ENCODE measurements at regions not wholly inside any gene's neighbourhood (a gene's known extent, or its start where the extent isn't known, plus 50 kb on each side); places are given as distances from the start of the nearest gene placed in this dataset.

DNA sequence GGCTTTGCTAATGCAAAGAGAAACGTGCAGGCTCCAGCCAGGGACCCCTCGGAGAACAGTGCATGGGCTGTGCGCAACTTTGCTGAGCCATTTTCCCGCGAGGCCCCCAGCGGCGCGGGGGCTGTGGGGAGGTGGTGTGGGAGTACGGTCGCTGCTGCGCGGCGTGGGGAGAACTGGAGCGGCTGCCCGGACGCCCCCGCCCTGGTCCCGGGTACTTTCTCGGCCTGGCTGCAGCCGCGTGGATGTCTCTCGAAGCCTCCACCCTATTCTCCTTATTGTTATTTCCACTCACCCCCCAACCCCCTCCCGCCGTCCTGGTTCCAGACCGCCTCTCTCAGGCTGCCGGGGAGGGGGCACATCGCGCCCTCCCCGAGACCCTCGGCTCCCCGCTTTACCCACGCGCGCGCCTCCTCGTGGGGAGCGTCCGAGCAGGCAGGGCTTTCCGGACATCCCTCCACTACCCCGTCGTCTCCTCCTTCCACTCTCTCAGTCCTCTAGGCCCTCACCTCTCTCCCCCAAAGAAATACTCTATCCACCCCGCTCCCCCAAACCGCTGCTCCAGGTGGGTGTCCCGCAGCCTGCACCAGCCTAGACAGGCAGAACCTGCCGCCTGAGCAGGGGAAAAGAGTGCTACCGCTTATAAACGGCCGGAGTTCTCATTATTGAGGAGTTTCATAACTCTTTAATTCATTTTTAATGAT is 68.6 kb upstream of the TBCA start:
- no peak for ATAC-seq

DNA sequence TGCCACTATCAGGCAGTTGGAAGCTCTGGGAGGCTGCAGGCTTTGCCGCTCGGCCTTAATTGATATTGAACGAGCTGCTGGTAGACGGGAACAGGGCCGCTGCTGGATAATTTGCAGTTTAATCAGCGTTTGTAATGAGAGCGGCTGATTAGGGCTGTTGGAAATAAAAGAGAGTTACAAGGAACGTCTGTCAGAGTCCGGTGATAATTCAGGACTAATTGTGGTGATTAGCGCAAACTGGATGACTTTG is 68.2 kb upstream of the TBCA start:
- ATAC-seq (no peak), DNase-seq (no peak)

More for the DNA sequence above, 68.6 kb upstream of the TBCA start:
- no peak for DNase-seq

DNA sequence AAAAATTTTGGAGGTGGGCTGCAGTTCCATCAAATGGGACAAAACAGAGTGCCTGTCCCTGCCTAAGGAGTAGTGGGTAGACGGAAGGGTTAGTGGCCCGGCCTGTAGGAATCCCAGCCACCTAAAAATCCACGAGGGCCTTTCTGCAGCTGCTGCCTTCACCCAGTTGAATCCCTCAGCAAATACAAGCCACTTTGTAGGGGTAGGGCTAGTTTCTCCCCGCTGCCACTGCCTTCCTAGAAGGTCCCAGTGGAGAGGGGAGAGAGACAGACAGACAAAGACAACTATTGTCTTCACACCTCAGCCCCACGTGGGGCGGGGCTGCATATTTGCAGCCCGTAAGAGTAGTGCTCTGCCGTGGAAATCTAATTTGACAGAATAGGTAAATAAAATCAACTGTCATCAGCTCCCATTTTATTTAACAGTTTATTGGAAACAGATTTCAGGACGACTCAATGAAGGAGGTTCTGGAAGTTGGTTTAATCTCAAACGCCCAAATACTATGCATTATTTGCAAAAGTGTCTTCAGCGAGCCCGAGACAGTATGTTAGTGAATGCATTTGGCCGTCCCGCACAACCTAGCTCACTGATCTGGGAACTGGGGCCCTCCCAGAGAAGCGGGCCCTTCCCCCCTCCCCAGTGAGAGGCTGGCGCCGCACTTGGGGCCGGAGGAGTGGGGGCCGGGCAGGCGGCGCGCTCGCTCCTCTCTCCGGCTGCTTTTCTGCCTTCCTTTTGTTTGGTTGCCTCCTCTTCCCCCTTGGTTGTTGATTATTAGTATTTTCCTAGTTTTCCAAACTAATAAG is 67.6 kb upstream of the TBCA start:
- ATAC-seq (no peak), DNase-seq (no peak)

DNA sequence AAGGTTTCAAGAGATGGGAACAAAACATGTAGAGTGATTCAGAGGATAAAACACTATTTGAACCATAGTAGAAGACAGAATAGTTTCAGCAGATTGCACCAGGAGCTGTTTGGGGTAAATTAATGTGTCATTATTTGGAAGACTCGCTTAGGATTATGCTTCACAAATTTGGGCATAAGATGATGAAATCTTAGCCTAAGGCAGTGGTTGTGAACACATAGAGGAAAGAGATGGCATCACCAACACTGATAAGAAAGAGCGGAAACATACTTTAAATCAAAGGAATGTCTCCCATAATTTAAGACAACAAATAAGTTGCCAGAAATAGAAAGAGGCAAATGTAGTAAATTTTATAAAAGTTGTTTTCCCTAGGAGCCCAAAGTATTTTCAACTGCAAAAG is 66.1 kb upstream of the TBCA start:
- DNase-seq (no peak), ATAC-seq (no peak)

DNA sequence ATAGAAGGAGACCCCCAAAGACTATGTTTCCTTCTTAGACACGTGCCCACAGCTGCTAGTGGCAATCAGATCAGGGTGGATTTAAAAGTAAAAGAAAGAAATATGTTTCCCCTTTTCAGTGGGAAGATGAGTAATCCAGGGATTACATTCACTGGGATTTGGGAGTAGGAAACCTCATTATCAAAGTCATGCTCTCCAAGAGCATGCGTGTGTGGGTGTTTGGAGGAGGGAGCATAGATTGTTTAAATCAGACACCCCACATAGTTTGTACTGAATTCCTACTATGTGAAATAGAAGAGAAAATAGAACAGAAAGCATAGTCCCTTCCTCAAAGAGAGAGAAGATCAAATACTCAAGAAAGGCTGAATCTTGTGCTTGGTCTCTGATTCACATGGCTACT is 65.5 kb upstream of the TBCA start:
- no peak for ATAC-seq
- no peak for DNase-seq

DNA sequence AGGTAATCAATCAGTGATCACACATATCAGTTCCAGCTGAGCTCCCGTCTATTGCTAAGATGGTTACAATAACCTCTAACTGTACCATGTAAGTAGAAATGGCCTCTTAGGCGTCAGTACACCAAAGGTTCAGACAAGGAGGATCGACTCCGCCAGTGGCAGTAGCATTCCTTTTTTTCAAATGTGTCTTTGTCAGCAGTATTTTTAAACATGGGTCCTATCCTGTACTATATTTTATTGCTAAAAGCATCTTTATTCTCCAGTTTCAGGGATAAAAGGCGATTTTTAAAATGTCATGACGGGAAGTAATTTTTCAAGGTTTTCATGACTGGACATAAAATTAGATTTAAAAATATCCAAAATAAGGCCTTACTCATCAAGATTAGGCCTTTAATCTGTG is 64.8 kb upstream of the TBCA start:
- ATAC-seq = no peak
- no peak for DNase-seq

DNA sequence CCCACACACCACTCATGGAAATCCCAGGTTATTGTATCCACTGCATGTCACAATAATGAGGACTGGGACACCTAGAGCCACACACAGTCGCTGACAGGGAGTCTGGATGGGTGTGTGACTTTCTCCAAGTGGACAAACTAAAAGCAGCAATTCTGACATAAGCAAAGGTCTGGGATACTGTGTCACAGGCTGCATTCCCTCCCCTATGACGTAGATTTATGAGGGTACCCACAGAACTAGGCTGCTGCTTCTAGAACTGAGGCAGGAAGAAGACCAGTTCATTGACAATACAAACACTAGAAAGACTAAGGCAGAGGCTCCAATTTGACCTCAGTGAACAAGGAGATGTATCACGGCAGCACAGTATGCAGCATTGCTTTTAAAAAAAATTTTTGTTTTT is 63.6 kb upstream of the TBCA start:
- no peak for DNase-seq
- ATAC-seq = no peak

DNA sequence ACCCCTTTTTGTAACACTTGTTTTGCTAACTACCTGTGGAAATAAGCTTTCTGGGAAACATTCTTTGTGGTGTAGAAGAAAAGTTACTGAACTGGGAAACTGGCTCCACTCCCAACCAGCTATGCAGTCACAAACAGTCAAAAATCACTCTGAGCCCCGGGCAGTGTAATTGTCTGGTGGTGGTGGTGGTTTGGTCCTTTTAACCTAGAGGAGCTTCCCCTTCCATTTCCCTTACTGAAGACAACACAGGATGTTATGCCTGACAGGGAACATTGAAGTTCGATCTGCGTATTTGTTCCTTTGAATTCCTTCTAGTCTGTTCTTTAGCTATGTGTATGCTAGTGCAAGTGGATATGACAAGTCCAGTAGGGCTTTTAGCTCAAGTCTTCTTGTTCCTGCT is 56.8 kb upstream of the TBCA start:
- DNase-seq (no peak), ATAC-seq (no peak)

DNA sequence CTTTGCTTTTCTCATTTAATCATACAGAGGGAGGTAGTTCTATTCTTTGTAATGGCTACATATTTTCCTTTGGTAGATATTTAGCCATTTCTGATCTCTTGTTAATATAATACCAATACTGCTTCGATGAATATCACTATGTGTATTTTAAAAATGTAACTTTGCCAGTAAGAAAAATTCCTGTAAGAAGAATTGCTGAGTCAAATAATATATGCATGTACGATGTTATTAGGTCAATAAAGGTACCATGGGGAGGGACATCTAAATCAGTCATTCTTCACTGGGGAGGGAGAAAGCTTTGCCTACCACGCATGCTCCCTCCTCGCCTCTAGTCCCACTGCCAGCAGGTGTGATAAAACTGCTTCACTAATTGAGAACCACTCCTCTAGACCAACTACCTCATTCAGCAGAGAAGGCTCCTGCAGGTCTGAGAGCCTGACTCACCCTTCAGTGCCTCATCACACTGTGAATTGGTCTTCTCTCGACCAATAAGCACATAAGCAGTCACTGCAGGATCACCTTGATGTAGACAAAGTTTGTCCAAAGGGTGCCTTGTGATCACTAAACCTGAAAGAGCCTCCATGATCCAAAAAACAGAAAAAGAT is 56.1 kb upstream of the TBCA start:
- no peak for DNase-seq
- ATAC-seq = no peak

DNA sequence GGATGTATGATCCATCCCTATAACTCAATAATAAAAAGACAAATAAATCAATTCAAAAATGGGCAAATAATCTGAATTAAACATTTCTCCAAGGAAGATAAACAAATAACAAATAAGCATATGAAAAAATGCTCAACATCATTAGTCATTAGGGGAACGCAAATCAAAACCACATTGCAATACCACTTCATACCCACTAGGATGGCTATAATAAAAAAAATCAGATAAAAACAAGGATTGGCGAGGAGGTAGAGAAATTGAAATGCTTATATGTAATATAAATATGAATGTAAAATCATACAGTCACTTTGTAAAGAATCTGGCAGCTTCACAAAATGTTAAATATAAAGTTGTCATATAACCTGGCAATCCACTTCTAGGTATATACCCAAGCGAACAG is 52.3 kb upstream of the TBCA start:
- no peak for ATAC-seq

More for the DNA sequence above, 52.3 kb upstream of the TBCA start:
- DNase-seq = no peak

Measured in stimulated activated naive CD8-positive, alpha-beta T cell treated with anti-CD3 and anti-CD28 coated beads, Interleukin-15, Interleukin-2, amounts not matched to agents 100 U/mL and 50 U/mL, for 24 hours (primary cell).